Heart right ventricle (tissue), 16 donors: ENCODE measurements at regions not wholly inside any gene's neighbourhood (a gene's known extent, or its start where the extent isn't known, plus 50 kb on each side); places are given as distances from the start of the nearest gene placed in this dataset.
A peak's percentile ranks its signal among the peaks of the same experiment; 100 is the strongest.

Source experiments
- ATAC-seq, 8 donors: fragments of 200-7000 bp; cut with Tn5 transposase; one replicate each; pipeline ENCODE4 v1.9.1; 2020; ENCODE audit warnings: mild to moderate bottlenecking in 8 of 8, moderate library complexity in 8 of 8, moderate number of reproducible peaks in 1 of 8
- DNase-seq, 2 donors: peaks; one replicate each; pipeline ENCODE4 v3.0.0-alpha.2; 2020
- H3K27ac ChIP-seq, 10 donors: fragments of 200-600 bp; sonication (generic) in 2 of 10; one replicate each; pipeline versions ENCODE4 v1.5.0 to v1.8.0; 2020 to 2022; ENCODE audit warnings: mild to moderate bottlenecking in 3 of 10
- H3K27me3 ChIP-seq, 7 donors: fragments of 200-600 bp; one replicate each; pipeline ENCODE4 v1.8.0; 2021 to 2022; ENCODE audit warnings: mild to moderate bottlenecking in 2 of 7
- H3K36me3 ChIP-seq, 9 donors: fragments of 200-600 bp; sonication (generic) in 1 of 9; one replicate each; pipeline versions ENCODE4 v1.5.0 to v1.8.0; 2020 to 2022; ENCODE audit warnings: mild to moderate bottlenecking in 2 of 9
- H3K4me1 ChIP-seq, 9 donors: fragments of 200-600 bp; sonication (generic) in 1 of 9; one replicate each; pipeline versions ENCODE4 v1.5.0 to v1.8.0; 2020 to 2022; ENCODE audit warnings: mild to moderate bottlenecking in 4 of 9
- H3K4me3 ChIP-seq, 10 donors: fragments of 200-600 bp; sonication (generic) in 2 of 10; one replicate each; pipeline versions ENCODE4 v1.5.0 to v1.8.0; 2020 to 2022; ENCODE audit warnings: mild to moderate bottlenecking in 7 of 10, moderate library complexity in 2 of 10
- H3K9me3 ChIP-seq, 11 donors: fragments of 200-600 bp in 10 of 11; sonication (generic) in 2 of 11; one replicate each; pipeline versions ENCODE4 v1.5.0 to v1.8.0; 2013 to 2022; ENCODE audit warnings: mild to moderate bottlenecking in 2 of 11, control low read depth in 1 of 11, moderate library complexity in 1 of 11
- CTCF ChIP-seq, 9 donors: fragments of 200-600 bp; sonication (generic) in 2 of 9; IDR thresholded peaks; one replicate each; pipeline versions ENCODE4 v1.5.0 to v1.8.0; 2021 to 2022; ENCODE audit warnings: antibody characterized with exemption in 9 of 9, mild to moderate bottlenecking in 5 of 9, moderate library complexity in 1 of 9
- WGBS, 2 donors: extraction: QIAGEN DNeasy Blood & Tissue Kit; methylation state at CpG; one replicate each; pipeline ENCODE4 v1.1.7; 2013; ENCODE audit warnings: inconsistent platforms in 1 of 2; 5-methylcytosine and 5-hydroxymethylcytosine counted together
- intact Hi-C, 10 donors: fragments of 100-400 bp; cut with DNase I; formaldehyde crosslinking; loops; one replicate each; pipeline versions ENCODE4 v1.11.1 to v1.14.2; 2022
- donor health status: Arrhythmogenic right ventricular cardiomyopathy.
- donor health status: ischemic (EF 13 %, LVEDD 7.1; RV severe dilation, severe dysfunction).
- donor health status: healthy with polysubstance abuse.
- donor health status: DM: no; HTN: yes; CAD: no.
- donor health status: DM: no; HTN: no; CAD: no.
- donor health status: ischemic (EF 25% LVEDD 6.9; RV normal size, moderate dysfunction).
- donor health status: ischemic (EF 25% LVEDD 5.7; RV mildly dilated, moderate dysfunction).
- donor health status: healthy.
- donor health status: DM: yes; HTN: yes; CAD: no.
- donor health status: Ischemic cardiomyopathy.
- donor health status: ischemic (EF 35%, LVEDD 5.7; RV mildly dilated, moderate dysfunction).
- donor health status: nonischemic (EF 11% LVEDD 7.7; RV severe dilation, severe dysfunction).
- donor health status: DM: yes; HTN: yes; CAD: no.
- donor health status: PGD.
- donor health status: ischemic (EF 29% LVEDD 5.4; RV normal size, mild dysfunction).
- donor health status: nonischemic (EF 23%, LVEDD 6.1; RV moderate dilation, normal function).

- peaks cover 0 to 67% (median 0%) of the 10 kb centered on the region in 9 donors for H3K4me1 ChIP-seq
- ATAC-seq: peak in 1 of 8 donors; percentile 13
- H3K27me3 ChIP-seq: peaks cover 0 to 3% (median 0%) of the 10 kb centered on the region in 7 donors
- intact Hi-C loops: no loop called here
- DNase-seq: no peak
- H3K9me3 ChIP-seq: peaks cover 0 to 10% (median 0%) of the 10 kb centered on the region in 11 donors
- H3K27ac ChIP-seq: peak overlapping the region in 1 of 10 donors; percentile 61
- 67 to 77% methylated on average over 2 of the region's 2 CpGs for WGBS, 2 donors
- no peak overlapping the region for H3K4me3 ChIP-seq
- TF ChIP-seq CTCF (IDR thresholded peaks at IDR 0.05): no peak
- no peaks in the 10 kb centered on the region for H3K36me3 ChIP-seq
Observed at GRCh38 chr2:136207665-136208064, 89.7 kb upstream of the CXCR4 start.

DNA sequence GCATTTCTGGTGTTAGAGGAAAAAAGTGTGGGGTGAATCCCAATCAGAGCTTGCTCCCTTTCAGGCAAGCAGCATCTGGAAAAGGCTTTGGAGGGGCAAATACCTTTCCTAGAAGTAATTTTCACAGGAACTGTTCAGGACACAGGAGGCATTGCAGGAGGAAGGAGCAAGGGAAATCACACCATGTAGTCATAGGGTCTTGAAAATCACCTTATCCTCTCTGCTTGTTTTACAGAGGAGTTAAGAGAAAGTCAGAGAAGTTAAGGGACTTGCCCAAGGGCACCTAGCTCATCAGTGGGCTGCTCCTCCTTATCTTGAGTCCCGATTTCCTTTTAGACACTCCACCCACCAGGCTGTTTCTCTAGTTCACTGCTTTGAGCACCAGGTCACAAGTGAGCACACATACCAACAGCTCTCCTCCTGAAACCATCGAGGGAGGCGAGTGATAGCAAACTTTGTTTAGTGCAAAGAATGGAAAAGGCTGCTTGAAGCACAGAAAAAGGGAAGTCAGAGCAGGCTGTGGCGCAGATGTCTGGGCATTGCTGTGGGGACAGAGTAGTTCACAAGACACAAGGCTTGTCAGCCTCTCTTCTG, 89.2 kb upstream of the CXCR4 start:
- H3K36me3 ChIP-seq: no peaks in the 10 kb centered on the region
- peak in 2 of 8 donors; percentile 38 to 43 for ATAC-seq
- intact Hi-C loops: no loop called here
- H3K27me3 ChIP-seq: peaks cover 0 to 3% (median 0%) of the 10 kb centered on the region in 7 donors
- peaks cover 0 to 13% (median 0%) of the 10 kb centered on the region in 11 donors for H3K9me3 ChIP-seq
- 62 to 67% methylated on average over 4 of the region's 4 CpGs for WGBS, 2 donors
- peak overlapping the region in 1 of 10 donors; percentile 61 for H3K27ac ChIP-seq
- peak in 1 of 2 donors; percentile 12 for DNase-seq
- TF ChIP-seq CTCF (IDR thresholded peaks at IDR 0.05): no peak
- peaks cover 0 to 62% (median 0%) of the 10 kb centered on the region in 9 donors for H3K4me1 ChIP-seq
- no peak overlapping the region for H3K4me3 ChIP-seq

DNA sequence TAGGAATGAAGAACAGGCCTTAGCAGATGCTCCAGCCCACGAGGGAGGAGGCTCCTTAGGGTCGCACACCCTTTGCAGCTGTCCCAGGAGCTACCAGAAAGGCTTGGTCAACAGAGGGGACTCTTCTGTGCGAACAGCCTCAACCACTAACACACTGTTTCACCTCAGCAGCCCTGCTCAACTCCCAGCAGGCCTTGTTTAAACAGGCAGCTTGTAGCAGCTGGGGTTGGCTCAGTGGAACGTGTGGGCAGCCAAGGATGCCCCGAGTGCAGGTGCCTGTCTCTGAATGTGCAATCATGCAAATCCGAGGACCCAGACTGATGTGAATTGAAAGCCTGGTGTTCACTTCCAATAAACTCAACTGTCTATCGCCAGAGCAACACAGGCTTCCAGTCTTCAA, 88.7 kb upstream of the CXCR4 start:
- H3K4me1 ChIP-seq: peaks cover 0 to 56% (median 0%) of the 10 kb centered on the region in 9 donors
- H3K27me3 ChIP-seq: peaks cover 0 to 3% (median 0%) of the 10 kb centered on the region in 7 donors
- H3K27ac ChIP-seq: peak overlapping the region in 1 of 10 donors; percentile 61
- 86% methylated on average over 7 of the region's 7 CpGs for WGBS, 2 donors
- TF ChIP-seq CTCF (IDR thresholded peaks at IDR 0.05): no peak
- ATAC-seq: no peak
- intact Hi-C loops: no loop called here
- H3K36me3 ChIP-seq: no peaks in the 10 kb centered on the region
- H3K9me3 ChIP-seq: peaks cover 0 to 18% (median 0%) of the 10 kb centered on the region in 11 donors
- H3K4me3 ChIP-seq: no peak overlapping the region
- DNase-seq: no peak

DNA sequence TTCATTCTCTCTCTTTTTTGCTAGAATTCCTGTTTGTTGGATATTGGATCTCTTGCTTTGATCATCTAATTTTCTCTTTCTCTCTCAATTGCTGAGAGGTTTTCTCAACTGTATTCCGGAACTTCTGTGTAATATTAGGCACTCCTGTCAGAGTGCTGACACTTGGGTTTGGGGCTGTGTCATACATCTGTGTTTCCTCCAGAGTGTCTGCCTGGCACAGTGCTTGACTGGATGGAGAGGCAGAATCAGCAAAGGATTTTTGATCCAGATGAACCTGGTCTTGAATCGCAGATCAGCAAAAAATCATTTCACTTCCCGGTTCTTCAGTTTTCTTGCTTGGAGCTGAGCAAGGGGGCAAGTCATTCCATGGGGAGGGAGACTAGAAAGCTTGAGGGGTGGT, 87.7 kb upstream of the CXCR4 start:
- intact Hi-C loops: no loop called here
- WGBS, 2 donors: 75 to 82% methylated on average over 3 of the region's 3 CpGs
- ATAC-seq: peak in 6 of 8 donors; percentile 48 to 85 (median 66)
- Histone ChIP-seq H3K4me3 (no peak overlapping the region), H3K36me3 (no peaks in the 10 kb centered on the region), H3K27me3 (peaks cover 0 to 3% (median 0%) of the 10 kb centered on the region in 7 donors), H3K27ac (peak overlapping the region in 1 of 10 donors; percentile 61), H3K9me3 (peaks cover 0 to 20% (median 0%) of the 10 kb centered on the region in 11 donors), H3K4me1 (peaks cover 0 to 46% (median 0%) of the 10 kb centered on the region in 9 donors)
- no peak for TF ChIP-seq CTCF (IDR thresholded peaks at IDR 0.05)
- no peak for DNase-seq
